H9 (cell line): ENCODE measurements at regions not wholly inside any gene's neighbourhood (a gene's known extent, or its start where the extent isn't known, plus 50 kb on each side); places are given as distances from the start of the nearest gene placed in this dataset.

Experiments
- DNase-seq: peaks from one replicate; pipeline ENCODE4 v3.0.0-alpha.2; 2017
- H2AFZ ChIP-seq: one replicate; pipeline ENCODE4 v1.6.1; 2013; ENCODE audit warnings: mild to moderate bottlenecking, low read length, control low read depth, moderate library complexity
- H2AK5ac ChIP-seq: 2 replicates; pipeline ENCODE4 v1.6.1; 2013; ENCODE audit warnings: low read length, control low read depth, mixed read lengths; ENCODE audit not compliant: insufficient read length
- H2BK120ac ChIP-seq: one replicate; pipeline ENCODE4 v1.6.1; 2013; ENCODE audit warnings: low read depth, mild to moderate bottlenecking, low read length, control low read depth, inconsistent platforms; ENCODE audit not compliant: poor library complexity, severe bottlenecking
- H2BK12ac ChIP-seq: 2 replicates; pipeline ENCODE4 v1.6.1; 2013; ENCODE audit warnings: low read length, control low read depth, mixed read lengths, low read depth; ENCODE audit not compliant: insufficient read length
- H2BK15ac ChIP-seq: 2 replicates; pipeline ENCODE4 v1.6.1; 2013; ENCODE audit warnings: low read depth, low read length, control low read depth
- H2BK20ac ChIP-seq: one replicate; pipeline ENCODE4 v1.6.1; 2013; ENCODE audit warnings: low read depth, mild to moderate bottlenecking, low read length, control low read depth, inconsistent platforms; ENCODE audit not compliant: poor library complexity, severe bottlenecking
- H2BK5ac ChIP-seq: 2 replicates; pipeline ENCODE4 v1.6.1; 2013; ENCODE audit warnings: low read length, control low read depth, mixed read lengths; ENCODE audit not compliant: insufficient read length
- H3K14ac ChIP-seq: 2 replicates; pipeline ENCODE4 v1.6.1; 2013; ENCODE audit warnings: low read length, control low read depth; ENCODE audit not compliant: insufficient read depth
- H3K18ac ChIP-seq: 2 replicates; pipeline ENCODE4 v1.6.1; 2013; ENCODE audit warnings: low read depth, mild to moderate bottlenecking, mixed read lengths, low read length, control low read depth; ENCODE audit not compliant: insufficient read length
- H3K23ac ChIP-seq: 2 replicates; pipeline ENCODE4 v1.6.1; 2013; ENCODE audit warnings: low read length, control low read depth, mixed read lengths, low read depth; ENCODE audit not compliant: insufficient read length
- H3K23me2 ChIP-seq: 2 replicates; pipeline ENCODE4 v1.6.1; 2013; ENCODE audit warnings: low read depth, mild to moderate bottlenecking, mixed read lengths, low read length, control low read depth; ENCODE audit not compliant: insufficient read length, poor library complexity, severe bottlenecking
- H3K27ac ChIP-seq: 2 replicates; pipeline ENCODE4 v1.5.1; 2013; ENCODE audit warnings: low read length, control low read depth, mixed read lengths, low read depth; ENCODE audit not compliant: insufficient read length
- H3K27me3 ChIP-seq: 2 replicates; pipeline ENCODE4 v1.6.1; 2013; ENCODE audit warnings: low read length, control low read depth, inconsistent platforms; ENCODE audit not compliant: insufficient read depth
- H3K4ac ChIP-seq: 2 replicates; pipeline ENCODE4 v1.6.1; 2013; ENCODE audit warnings: low read depth, mild to moderate bottlenecking, control low read depth, inconsistent platforms, low read length, moderate library complexity
- H3K4me1 ChIP-seq: 2 replicates; pipeline ENCODE4 v1.6.1; 2013; ENCODE audit warnings: low read length, control low read depth, inconsistent platforms; ENCODE audit not compliant: insufficient read depth
- H3K4me2 ChIP-seq: 2 replicates; pipeline ENCODE4 v1.6.1; 2013; ENCODE audit warnings: low read length, control low read depth, mixed read lengths; ENCODE audit not compliant: insufficient read length, insufficient read depth
- H3K56ac ChIP-seq: 2 replicates; pipeline ENCODE4 v1.6.1; 2013; ENCODE audit warnings: low read depth, mild to moderate bottlenecking, mixed read lengths, low read length, control low read depth; ENCODE audit not compliant: insufficient read length
- H3K79me1 ChIP-seq: 2 replicates; pipeline ENCODE4 v1.6.1; 2013; ENCODE audit warnings: low read depth, mild to moderate bottlenecking, moderate library complexity, low read length, control low read depth, inconsistent platforms; ENCODE audit not compliant: insufficient read depth, poor library complexity, severe bottlenecking
- H3K79me2 ChIP-seq: 2 replicates; pipeline ENCODE4 v1.6.1; 2013; ENCODE audit warnings: low read length, control low read depth, inconsistent platforms; ENCODE audit not compliant: insufficient read depth
- H3K9ac ChIP-seq: 2 replicates; pipeline ENCODE4 v1.6.1; 2013; ENCODE audit warnings: low read length, control low read depth, mixed read lengths; ENCODE audit not compliant: insufficient read length; ENCODE audit errors: extremely low read depth
- H3K9me3 ChIP-seq: one replicate; pipeline ENCODE4 v1.6.1; 2013; ENCODE audit warnings: low read depth, low read length, inconsistent platforms; ENCODE audit not compliant: control insufficient read depth
- H3T11ph ChIP-seq: one replicate; pipeline ENCODE4 v1.6.1; 2013; ENCODE audit warnings: mild to moderate bottlenecking, low read length, control low read depth, inconsistent platforms
- H4K20me1 ChIP-seq: one replicate; pipeline ENCODE4 v1.6.1; 2013; ENCODE audit not compliant: control insufficient read depth, insufficient read length, insufficient read depth
- H4K5ac ChIP-seq: 2 replicates; pipeline ENCODE4 v1.6.1; 2013; ENCODE audit warnings: low read depth, mild to moderate bottlenecking, mixed read lengths, low read length, control low read depth; ENCODE audit not compliant: insufficient read length
- H4K8ac ChIP-seq: replicated peaks from 2 replicates; pipeline ENCODE4 v1.6.1; 2013; ENCODE audit warnings: low read length, control low read depth, mixed read lengths, low read depth; ENCODE audit not compliant: insufficient read length
- H4K91ac ChIP-seq: 2 replicates; pipeline ENCODE4 v1.6.1; 2013; ENCODE audit warnings: low read depth, mild to moderate bottlenecking, moderate library complexity, mixed read lengths, low read length, control low read depth; ENCODE audit not compliant: insufficient read length
- H3K27ac Mint-ChIP-seq, 3 experiments: 2 replicates in 2 of 3; 3 replicates in 1 of 3; pipeline ENCODE4 v1.8.0; 2020 to 2021; ENCODE audit warnings: mixed read lengths in 3 of 3, mild to moderate bottlenecking in 1 of 3, moderate library complexity in 1 of 3
- H3K27me3 Mint-ChIP-seq: 2 replicates; pipeline ENCODE4 v1.8.0; 2021; ENCODE audit warnings: low read depth, mild to moderate bottlenecking, moderate library complexity, mixed read lengths
- H3K36me3 Mint-ChIP-seq, 3 experiments: 2 replicates in 2 of 3; 3 replicates in 1 of 3; pipeline ENCODE4 v1.8.0; 2020 to 2021; ENCODE audit warnings: low read depth in 3 of 3, mixed read lengths in 3 of 3; ENCODE audit not compliant: insufficient read depth in 1 of 3
- H3K4me1 Mint-ChIP-seq, 2 experiments: 2 replicates each; pipeline ENCODE4 v1.8.0; 2020; ENCODE audit warnings: mixed read lengths in 2 of 2
- H3K4me3 Mint-ChIP-seq, 2 experiments: 2 replicates in 1 of 2; 3 replicates in 1 of 2; pipeline ENCODE4 v1.8.0; 2020 to 2021; ENCODE audit warnings: mild to moderate bottlenecking in 2 of 2, mixed read lengths in 2 of 2, moderate library complexity in 1 of 2
- H3K9me3 Mint-ChIP-seq, 2 experiments: 2 replicates in 1 of 2; 3 replicates in 1 of 2; pipeline ENCODE4 v1.8.0; 2020; ENCODE audit warnings: mild to moderate bottlenecking in 2 of 2, mixed read lengths in 2 of 2, moderate library complexity in 1 of 2
- WGBS: extraction: QIAGEN DNeasy Blood & Tissue Kit; methylation state at CpG from one replicate; pipeline ENCODE4 v1.1.7; 2013; ENCODE audit warnings: missing lambda C conversion rate, low lambda C conversion rate, mixed read lengths; ENCODE audit not compliant: insufficient read length; ENCODE audit errors: extremely low coverage; 5-methylcytosine and 5-hydroxymethylcytosine counted together
- TF ChIP-seq, protein P1 (sequence below): fragments of 200-600 bp; sonication (generic); conservative IDR thresholded peaks from 3 replicates; pipeline ENCODE4 v1.8.0; 2021; ENCODE audit warnings: antibody characterized with exemption, mild to moderate bottlenecking

DNA sequence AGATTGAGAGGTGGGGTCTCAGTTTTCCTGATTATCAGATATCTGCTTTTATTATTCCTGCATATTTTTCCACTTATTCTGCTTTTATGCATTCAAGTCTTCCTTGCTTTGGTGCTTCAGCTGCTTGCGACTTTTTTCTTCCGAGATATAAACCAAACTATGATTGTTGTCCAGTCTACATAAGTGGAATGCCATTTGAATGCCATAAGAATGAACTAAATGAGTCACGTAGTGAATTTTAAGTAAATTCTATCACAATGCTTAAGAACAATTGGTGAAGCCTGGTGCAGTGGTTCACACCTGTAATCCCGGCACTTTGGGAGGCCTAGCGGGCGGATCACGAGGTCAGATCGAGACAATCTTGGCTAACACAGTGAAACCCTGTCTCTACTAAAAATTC, 189.1 kb downstream of the PCDH18 start:
- no peak overlapping the region for H4K8ac ChIP-seq
- no peak overlapping the region for H3K9ac ChIP-seq
- no peak overlapping the region for H2AFZ ChIP-seq
- H3T11ph ChIP-seq: no peak overlapping the region
- H3K79me2 ChIP-seq: no peaks in the 10 kb centered on the region
- Mint-ChIP-seq H3K4me3 (no peak overlapping the region), H3K27me3 (no peaks in the 10 kb centered on the region), H3K36me3 (no peaks in the 10 kb centered on the region), H3K27ac (no peak overlapping the region; a peak in 1 of 7 replicates), H3K4me1 (no peaks in the 10 kb centered on the region), H3K9me3 (no peaks in the 10 kb centered on the region)
- H2BK20ac ChIP-seq: no peak overlapping the region
- no peak overlapping the region for H3K4me2 ChIP-seq
- H3K18ac ChIP-seq: no peak overlapping the region
- no peak overlapping the region for H2BK12ac ChIP-seq
- H3K4ac ChIP-seq: no peak overlapping the region
- H4K20me1 ChIP-seq: no peaks in the 10 kb centered on the region
- no CpG with 5 or more reads among the region's 8 CpGs for WGBS
- TF ChIP-seq, protein P1, sequence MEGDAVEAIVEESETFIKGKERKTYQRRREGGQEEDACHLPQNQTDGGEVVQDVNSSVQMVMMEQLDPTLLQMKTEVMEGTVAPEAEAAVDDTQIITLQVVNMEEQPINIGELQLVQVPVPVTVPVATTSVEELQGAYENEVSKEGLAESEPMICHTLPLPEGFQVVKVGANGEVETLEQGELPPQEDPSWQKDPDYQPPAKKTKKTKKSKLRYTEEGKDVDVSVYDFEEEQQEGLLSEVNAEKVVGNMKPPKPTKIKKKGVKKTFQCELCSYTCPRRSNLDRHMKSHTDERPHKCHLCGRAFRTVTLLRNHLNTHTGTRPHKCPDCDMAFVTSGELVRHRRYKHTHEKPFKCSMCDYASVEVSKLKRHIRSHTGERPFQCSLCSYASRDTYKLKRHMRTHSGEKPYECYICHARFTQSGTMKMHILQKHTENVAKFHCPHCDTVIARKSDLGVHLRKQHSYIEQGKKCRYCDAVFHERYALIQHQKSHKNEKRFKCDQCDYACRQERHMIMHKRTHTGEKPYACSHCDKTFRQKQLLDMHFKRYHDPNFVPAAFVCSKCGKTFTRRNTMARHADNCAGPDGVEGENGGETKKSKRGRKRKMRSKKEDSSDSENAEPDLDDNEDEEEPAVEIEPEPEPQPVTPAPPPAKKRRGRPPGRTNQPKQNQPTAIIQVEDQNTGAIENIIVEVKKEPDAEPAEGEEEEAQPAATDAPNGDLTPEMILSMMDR: no peak
- no peak overlapping the region for H2BK15ac ChIP-seq
- no peak overlapping the region for H4K91ac ChIP-seq
- H3K27me3 ChIP-seq: no peaks in the 10 kb centered on the region
- no peak overlapping the region for H2AK5ac ChIP-seq
- H3K4me1 ChIP-seq: no peaks in the 10 kb centered on the region
- no peak overlapping the region for H3K56ac ChIP-seq
- H2BK120ac ChIP-seq: no peak overlapping the region
- H3K27ac ChIP-seq: no peak overlapping the region
- H3K79me1 ChIP-seq: no peaks in the 10 kb centered on the region
- no peak overlapping the region for H4K5ac ChIP-seq
- no peak overlapping the region for H2BK5ac ChIP-seq
- no peak overlapping the region for H3K23ac ChIP-seq
- H3K14ac ChIP-seq: no peak overlapping the region
- H3K23me2 ChIP-seq: no peaks in the 10 kb centered on the region
- no peak for DNase-seq
- no peaks in the 10 kb centered on the region for H3K9me3 ChIP-seq
